GM10266 (cell line): ENCODE measurements at regions not wholly inside any gene's neighbourhood (a gene's known extent, or its start where the extent isn't known, plus 50 kb on each side); places are given as distances from the start of the nearest gene placed in this dataset.

ENCODE experiments used
- DNase-seq: peaks from one replicate; pipeline ENCODE4 v3.0.0; 2012; ENCODE audit errors: extremely low spot score
- CTCF ChIP-seq: IDR thresholded peaks from 2 replicates; pipeline ENCODE4 v1.5.1; 2012; ENCODE audit warnings: mild to moderate bottlenecking, low read depth; ENCODE audit not compliant: control insufficient read depth, insufficient read depth; ENCODE audit errors: missing control alignments

DNA sequence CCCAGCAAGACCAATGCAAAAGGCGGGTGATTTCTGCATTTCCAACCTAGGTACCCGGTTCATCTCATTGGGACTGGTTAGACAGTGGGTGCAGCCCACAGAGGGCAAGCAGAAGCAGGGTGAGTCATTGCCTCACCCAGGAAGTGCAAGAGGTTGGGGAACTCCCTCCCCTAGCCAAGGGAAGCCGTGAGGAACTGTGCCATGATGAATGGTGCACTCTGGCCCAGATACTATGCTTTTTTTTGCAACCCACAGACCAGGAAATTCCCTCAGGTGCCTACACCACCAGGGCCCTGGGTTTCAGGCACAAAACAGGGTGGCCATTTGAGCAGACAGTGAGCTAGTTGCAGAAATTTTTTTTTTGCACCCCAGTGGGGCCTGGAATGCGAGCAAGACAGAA, 662.6 kb upstream of the ACVR2A start:
- TF ChIP-seq CTCF: no peak
- no peak for DNase-seq

DNA sequence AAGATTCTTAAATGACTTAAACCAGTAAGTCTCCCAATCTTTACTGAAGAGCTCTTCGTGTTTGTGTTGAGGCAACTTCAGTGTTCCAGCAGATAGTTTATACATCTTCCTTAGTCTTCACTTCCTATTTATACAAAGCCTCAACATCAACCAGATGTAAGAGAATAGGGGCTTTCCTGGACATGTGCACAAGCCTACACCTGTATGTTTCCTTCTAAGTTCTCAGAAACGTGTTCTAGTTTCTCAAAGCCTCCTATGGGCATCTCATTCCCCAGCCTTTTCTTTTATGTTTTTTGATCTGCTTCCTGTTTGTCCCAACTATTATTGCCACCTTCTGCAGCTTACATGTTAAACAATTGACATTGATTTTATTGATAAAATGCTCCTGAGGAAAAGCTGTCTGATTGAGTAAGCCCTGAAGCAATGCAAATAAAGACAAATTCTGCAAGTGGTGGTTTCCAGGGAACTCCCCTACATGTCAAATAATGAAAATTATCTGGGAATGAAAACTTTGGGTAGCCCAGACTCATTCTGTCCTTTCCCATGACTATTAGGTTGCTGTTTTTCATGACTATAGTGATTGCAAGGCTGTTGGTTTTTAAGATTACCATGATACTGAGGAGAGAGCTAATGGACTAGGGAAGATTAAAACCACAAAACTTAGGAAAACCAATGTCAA, 663.3 kb upstream of the ACVR2A start:
- TF ChIP-seq CTCF: no peak
- DNase-seq: no peak

GRCh38 chr2:147177071-147177857, 667.6 kb upstream of the ACVR2A start:
- DNase-seq: no peak
- no peak for TF ChIP-seq CTCF

- DNase-seq: no peak
- TF ChIP-seq CTCF: no peak
Measured at GRCh38 chr2:147174824-147175254, 670.0 kb upstream of the ACVR2A start.

- TF ChIP-seq CTCF: no peak
- DNase-seq: no peak
Measured at GRCh38 chr2:147173798-147174197, 671.0 kb upstream of the ACVR2A start.

DNA sequence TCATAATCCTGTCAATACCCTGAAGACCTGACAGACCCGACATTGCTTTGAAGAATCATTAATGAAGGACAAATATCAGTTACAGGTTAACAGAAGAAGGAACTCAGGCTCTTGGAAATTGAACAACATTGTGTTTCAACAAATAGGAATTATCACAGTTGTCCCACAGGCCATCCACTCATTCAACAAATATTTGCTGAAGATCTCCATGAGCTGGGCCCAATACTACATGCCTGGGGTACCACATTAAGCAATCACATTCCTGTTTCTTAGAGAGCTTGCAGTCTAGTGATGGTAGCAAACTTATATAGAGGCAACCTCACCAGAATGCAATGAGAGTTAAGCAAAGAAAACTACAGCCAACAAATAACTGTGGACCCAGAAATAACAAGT, 671.6 kb upstream of the ACVR2A start:
- TF ChIP-seq CTCF: no peak

More for the DNA sequence above, 671.6 kb upstream of the ACVR2A start:
- no peak for DNase-seq
